Left forelimb (tissue), 1 donor: ENCODE measurements at regions not wholly inside any gene's neighbourhood (a gene's known extent, or its start where the extent isn't known, plus 50 kb on each side); places are given as distances from the start of the nearest gene placed in this dataset.
"Not testable (repeated sequence)": the region's sequence is repeated elsewhere in the genome, so short reads cannot be mapped to it uniquely, and the experiment has no call there.

ENCODE experiments used
- DNase-seq: peaks from one replicate; pipeline ENCODE4 v3.0.0-alpha.2; 2018; ENCODE audit warnings: low spot score

DNA sequence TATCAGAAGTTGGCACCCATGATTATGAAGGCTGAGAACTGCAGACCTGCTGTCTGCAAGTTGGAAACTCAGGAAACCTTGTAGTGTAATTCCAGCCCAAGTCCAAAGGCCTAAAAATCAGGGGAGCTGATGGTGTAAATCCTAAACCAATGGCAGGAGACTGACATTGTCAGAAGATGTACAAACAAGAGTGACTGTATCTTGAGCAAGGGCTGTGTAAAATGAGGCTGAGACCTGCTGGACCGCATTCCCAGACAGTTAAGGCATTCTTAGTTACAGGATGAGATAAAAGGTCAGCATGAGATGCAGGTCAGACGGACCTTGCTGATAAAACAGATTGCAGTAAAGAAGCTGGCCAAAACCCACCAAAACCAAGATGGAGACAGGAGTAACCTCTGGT lies 147.7 kb downstream of the COG6 start:
- DNase-seq = no peak

DNA sequence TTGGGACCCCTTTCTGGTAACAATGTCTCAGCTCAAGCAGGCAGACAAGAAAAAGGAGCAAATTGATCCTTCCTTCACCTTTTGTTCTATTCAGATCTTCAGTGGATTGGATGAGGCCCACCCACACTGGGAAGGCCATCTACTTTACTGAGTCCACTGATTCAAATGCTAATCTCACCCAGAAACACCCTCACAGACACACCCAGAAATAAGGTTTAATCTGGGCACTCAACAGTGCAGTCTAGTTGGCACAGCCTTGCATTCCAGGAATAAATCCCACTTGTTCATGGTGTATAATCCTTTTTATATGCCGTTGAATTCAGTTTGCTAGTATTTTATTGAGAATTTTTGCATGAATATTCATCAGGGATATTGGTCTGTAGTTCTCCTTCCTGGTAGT lies 148.4 kb downstream of the COG6 start:
- DNase-seq = no peak

DNA sequence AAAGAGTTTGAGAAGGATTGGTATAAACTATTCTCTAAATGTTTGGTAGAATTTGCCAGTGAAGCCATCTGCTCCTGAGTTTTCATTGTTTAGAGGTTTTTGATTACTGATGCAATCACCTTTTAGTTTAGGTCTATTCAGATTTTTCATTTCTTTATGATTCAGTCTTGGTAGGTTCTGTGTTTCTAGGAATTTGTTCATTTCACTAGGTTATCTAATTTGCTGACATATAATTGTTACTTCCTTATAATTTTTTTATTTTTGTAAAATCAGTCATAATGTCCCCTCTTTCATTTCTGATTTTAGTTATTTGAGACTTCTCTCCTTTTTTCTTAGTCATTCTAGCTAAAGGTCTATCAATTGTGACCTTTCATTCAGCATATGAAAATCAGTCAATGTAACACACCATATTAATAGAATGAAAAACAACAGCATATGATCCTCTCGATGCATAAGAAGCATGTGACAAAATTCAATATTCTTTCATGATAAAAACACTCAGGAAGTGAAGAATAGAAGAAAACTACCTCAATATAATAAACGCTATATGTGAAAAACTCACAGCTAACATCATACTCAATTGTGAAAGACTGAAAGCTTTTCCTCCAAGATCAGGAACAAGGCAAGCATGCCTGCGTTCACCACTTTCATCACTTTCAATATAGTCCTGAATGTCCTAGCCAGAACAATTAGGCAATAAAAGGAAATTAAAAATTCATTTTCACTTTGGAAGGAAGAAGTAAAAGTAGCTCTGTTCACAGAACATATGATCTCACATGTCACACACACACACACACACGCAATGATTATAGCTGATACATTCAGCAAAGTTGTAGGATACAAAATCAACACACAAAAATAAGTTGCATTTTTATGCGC lies 149.1 kb downstream of the COG6 start:
- DNase-seq = no peak

- no peak for DNase-seq
Observed at GRCh38 chr13:39809466-39809865, 154.0 kb downstream of the COG6 start.

- DNase-seq = no peak
Observed at GRCh38 chr13:39810091-39810877, 154.8 kb downstream of the COG6 start.

DNA sequence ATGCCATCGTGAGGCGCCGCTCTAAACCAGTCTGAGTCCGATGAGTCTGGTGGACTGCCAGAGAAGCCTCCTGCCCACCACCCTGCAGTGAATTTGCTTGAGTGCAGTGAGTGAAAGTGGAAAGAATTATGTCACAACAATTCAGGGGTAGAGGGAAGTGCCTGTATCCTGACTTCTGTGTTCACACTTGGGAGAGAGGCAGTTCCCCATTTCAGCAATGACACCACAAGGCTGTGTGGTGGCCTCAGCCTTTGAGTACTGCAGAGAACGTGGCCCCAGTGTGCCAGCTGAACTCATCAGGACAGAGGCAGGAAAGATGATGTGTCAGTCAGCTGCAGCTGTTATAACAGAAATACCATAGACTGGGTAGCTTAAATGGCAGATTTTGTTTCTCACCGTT lies 155.6 kb downstream of the COG6 start:
- no peak for DNase-seq

DNA sequence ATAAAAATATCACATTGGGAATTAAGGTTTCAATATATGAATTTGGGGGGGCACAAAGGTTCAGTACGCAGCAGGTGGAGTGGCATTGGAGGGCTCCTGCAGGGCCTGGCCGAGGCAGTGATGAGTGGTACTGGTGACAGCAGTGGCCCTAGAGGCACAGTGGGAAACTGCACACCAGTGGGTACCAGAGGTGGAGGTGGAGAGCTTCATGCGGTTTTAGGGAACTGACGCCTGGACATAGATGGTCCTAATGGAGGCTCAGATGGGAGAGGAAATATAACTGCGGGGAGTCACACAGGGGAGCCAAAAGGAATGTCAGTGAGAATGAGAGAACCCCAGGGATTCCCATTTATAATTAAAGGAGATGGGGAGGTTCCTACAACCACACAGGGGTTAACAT lies 156.2 kb downstream of the COG6 start:
- no peak for DNase-seq

DNA sequence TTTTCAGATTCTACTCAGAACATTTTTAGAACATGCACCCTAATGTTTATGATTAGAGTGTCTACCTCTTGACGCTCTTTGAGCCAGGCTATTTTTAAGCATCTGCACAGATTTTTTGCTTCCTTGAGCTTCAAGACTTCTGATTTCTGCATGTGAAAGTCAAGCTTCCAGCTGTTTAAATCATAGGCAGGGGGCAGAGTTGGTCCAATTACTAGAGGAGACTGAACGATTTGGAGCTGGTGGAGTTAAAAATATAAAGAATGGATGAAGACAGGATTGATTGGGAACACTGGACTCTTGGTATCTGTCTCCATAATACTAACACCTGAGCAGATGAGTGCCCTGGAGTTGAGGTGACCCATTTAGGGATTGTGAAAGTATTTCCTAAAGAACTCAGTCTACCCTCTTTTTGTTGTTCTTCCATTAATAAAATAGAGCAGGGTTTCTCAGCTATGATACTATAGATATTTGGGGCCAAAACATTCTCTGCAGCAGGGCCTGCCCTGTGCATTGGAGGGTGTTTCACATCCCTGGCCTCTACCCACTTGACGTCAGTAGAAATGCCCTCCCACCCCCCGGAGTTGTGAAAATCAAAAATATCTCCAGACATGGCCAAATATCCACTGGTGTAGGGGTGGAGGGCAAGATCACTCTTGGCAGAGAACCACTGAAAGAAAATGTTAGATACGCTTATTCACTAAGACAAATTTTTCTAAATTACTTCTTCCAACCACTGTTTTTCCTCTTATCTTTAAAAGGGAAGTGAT lies 160.1 kb downstream of the COG6 start:
- DNase-seq = no peak

GRCh38 chr13:39816936-39817335 lies 161.5 kb downstream of the COG6 start:
- DNase-seq = no peak

GRCh38 chr13:39818953-39819352 lies 163.5 kb downstream of the COG6 start:
- DNase-seq = no peak

DNA sequence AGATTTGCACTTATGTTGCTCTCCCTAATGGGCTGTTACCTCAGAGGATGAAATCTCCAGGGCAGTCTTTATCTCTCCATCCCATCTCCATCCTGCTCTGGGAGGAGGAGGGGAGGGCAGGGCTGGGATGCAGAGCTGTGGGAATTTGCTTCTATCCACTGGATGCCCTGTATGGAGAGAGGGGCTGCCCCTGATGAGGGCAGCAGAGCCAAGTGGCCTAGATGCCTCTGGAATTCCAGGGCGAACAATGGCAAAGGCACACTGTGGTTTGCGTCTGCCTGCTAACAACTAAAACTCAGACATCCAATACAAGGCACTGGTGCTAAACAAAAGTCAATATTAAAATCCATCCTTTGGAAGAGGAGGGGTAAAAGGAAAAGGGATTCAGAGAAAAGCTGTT lies 165.1 kb downstream of the COG6 start:
- DNase-seq = no peak

GRCh38 chr13:39821977-39822376 lies 166.5 kb downstream of the COG6 start:
- no peak for DNase-seq

- DNase-seq = no peak
Observed at GRCh38 chr13:39822437-39822836, 167.0 kb downstream of the COG6 start.

- no peak for DNase-seq
Observed at GRCh38 chr13:39823063-39823713, 167.7 kb downstream of the COG6 start.

DNA sequence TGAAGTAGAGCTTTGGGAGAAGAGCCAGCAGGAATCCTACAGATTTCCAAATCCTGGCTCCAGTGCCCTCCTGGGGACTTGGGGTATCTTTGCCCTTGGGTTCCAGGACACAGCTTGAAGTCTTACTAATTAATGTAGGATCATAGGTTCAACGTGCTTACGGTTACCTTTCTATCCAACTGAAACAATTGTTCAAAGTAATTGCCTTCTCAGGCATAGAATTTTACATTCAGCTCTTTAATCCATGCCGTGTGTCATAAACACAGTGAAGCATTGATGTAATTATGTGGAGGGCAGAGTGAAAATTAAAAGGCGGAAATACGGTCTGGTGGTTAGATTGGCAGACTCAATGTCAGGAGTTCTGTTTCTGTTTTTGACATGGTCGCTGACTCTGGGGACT lies 170.4 kb downstream of the COG6 start:
- no peak for DNase-seq

DNA sequence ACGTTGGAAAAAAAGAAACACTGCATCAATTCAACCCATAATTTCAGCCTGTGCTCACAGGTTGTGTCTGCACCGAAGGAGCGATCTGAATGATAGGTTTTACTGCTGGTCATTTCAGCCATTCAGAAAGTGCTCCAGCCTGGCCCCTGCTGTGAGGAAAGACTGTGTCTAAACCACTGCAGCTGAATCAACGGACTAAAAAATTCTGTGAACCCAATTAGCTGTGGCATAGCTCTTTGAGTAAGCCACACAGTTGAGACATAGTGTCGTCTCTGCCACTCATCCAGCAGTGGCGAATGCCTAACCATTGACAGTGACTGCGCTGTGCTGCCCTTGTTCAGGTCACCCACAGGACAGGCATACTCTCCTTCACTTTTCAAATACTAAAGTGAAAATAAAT lies 179.8 kb downstream of the COG6 start:
- no peak for DNase-seq

- no peak for DNase-seq
Observed at GRCh38 chr13:39836038-39836437, 180.6 kb downstream of the COG6 start.

- not testable (repeated sequence) for DNase-seq
Observed at GRCh38 chr13:39837866-39838265, 182.4 kb downstream of the COG6 start.

GRCh38 chr13:39840201-39840600 lies 184.7 kb downstream of the COG6 start:
- DNase-seq = no peak

DNA sequence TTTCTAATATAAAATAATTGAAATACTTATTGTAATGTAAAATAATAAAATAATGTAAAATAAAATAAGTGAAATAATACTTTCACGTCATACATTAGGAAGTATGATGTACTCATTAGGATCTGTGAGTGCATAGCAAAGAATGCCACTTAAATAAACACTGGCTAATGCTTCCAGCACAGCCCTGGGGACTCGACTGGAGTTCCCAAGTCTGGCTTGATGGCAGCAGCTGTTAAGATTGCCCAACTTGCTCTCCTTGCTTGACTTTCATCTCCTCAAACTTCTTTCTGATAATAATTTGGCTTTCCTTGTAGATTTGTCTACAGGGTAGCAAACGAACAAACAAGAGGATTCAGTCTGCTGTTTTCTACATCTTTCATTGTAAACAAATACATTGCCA lies 191.9 kb downstream of the COG6 start:
- DNase-seq = no peak

- DNase-seq = no peak
Observed at GRCh38 chr13:39855236-39855635, 199.8 kb downstream of the COG6 start.

GRCh38 chr13:39856714-39857113 lies 201.3 kb downstream of the COG6 start:
- DNase-seq = no peak
